ENCODE measurements at regions not wholly inside any gene's neighbourhood (a gene's known extent, or its start where the extent isn't known, plus 50 kb on each side); places are given as distances from the start of the nearest gene placed in this dataset.

GRCh38 chr11:92681586-92681985, 287.9 kb upstream of the MTNR1B start:
- no peaks in the 10 kb centered on the region for H3K36me3 ChIP-seq (ENCODE audit: control insufficient read depth in 2 of 3, insufficient read depth in 3 of 3, low read length in 3 of 3)
- intact Hi-C loops (cut with micrococcal nuclease): no loop called here
- H3K9me3 Mint-ChIP-seq: peaks cover 0 to 12% (median 5%) of the 10 kb centered on the region in 11 donors
- H3K36me3 Mint-ChIP-seq: no peaks in the 10 kb centered on the region
- H3K27ac ChIP-seq (ENCODE audit: low read depth, low read length): no peak overlapping the region
- CTCF ChIA-PET: no interaction called here
- POLR2A ChIA-PET: no interaction called here
- no peak overlapping the region for H3K4me3 Mint-ChIP-seq
- DNase-seq: no peak
- H3K9me3 ChIP-seq (ENCODE audit: control insufficient read depth in 2 of 3, low read length in 3 of 3): no peaks in the 10 kb centered on the region
- no peaks in the 10 kb centered on the region for H3K4me1 Mint-ChIP-seq
- no peaks in the 10 kb centered on the region for H3K27me3 Mint-ChIP-seq
- ATAC-seq: no peak
- H3K27ac Mint-ChIP-seq: no peak overlapping the region
- H3K4me1 ChIP-seq (ENCODE audit: control insufficient read depth in 2 of 2, insufficient read depth in 2 of 2, low read length in 2 of 2): no peaks in the 10 kb centered on the region
- H3K4me3 ChIP-seq (ENCODE audit: low read length): no peak overlapping the region
- no peaks in the 10 kb centered on the region for H3K27me3 ChIP-seq (ENCODE audit: control insufficient read depth in 2 of 2, insufficient read depth in 2 of 2, low read length in 2 of 2)

- no peaks in the 10 kb centered on the region for H3K36me3 ChIP-seq (ENCODE audit: control insufficient read depth in 2 of 3, insufficient read depth in 3 of 3, low read length in 3 of 3)
- H3K4me1 ChIP-seq (ENCODE audit: control insufficient read depth in 2 of 2, insufficient read depth in 2 of 2, low read length in 2 of 2): no peaks in the 10 kb centered on the region
- H3K36me3 Mint-ChIP-seq: no peaks in the 10 kb centered on the region
- H3K27ac Mint-ChIP-seq: no peak overlapping the region
- no peak overlapping the region for H3K27ac ChIP-seq (ENCODE audit: low read depth, low read length)
- H3K4me1 Mint-ChIP-seq: no peaks in the 10 kb centered on the region
- ATAC-seq (no peak), DNase-seq (no peak)
- POLR2A ChIA-PET: no interaction called here
- intact Hi-C loops (cut with micrococcal nuclease): no loop called here
- H3K9me3 ChIP-seq (ENCODE audit: control insufficient read depth in 2 of 3, low read length in 3 of 3): no peaks in the 10 kb centered on the region
- H3K27me3 ChIP-seq (ENCODE audit: control insufficient read depth in 2 of 2, insufficient read depth in 2 of 2, low read length in 2 of 2): no peaks in the 10 kb centered on the region
- peaks cover 0 to 12% (median 5%) of the 10 kb centered on the region in 11 donors for H3K9me3 Mint-ChIP-seq
- H3K4me3 ChIP-seq (ENCODE audit: low read length): no peak overlapping the region
- no peaks in the 10 kb centered on the region for H3K27me3 Mint-ChIP-seq
- CTCF ChIA-PET: no interaction called here
- H3K4me3 Mint-ChIP-seq: no peak overlapping the region
These were observed 287.3 kb upstream of the MTNR1B start for GRCh38 chr11:92682136-92682535.

GRCh38 chr11:92682952-92683351, 286.5 kb upstream of the MTNR1B start:
- no peaks in the 10 kb centered on the region for H3K9me3 ChIP-seq (ENCODE audit: control insufficient read depth in 2 of 3, low read length in 3 of 3)
- Mint-ChIP-seq H3K4me3 (no peak overlapping the region), H3K9me3 (peaks cover 0 to 12% (median 5%) of the 10 kb centered on the region in 11 donors), H3K27ac (no peak overlapping the region), H3K36me3 (no peaks in the 10 kb centered on the region), H3K4me1 (no peaks in the 10 kb centered on the region), H3K27me3 (no peaks in the 10 kb centered on the region)
- CTCF ChIA-PET: no interaction called here
- H3K4me3 ChIP-seq (ENCODE audit: low read length): no peak overlapping the region
- intact Hi-C loops (cut with micrococcal nuclease): no loop called here
- no peak for DNase-seq
- H3K4me1 ChIP-seq (ENCODE audit: control insufficient read depth in 2 of 2, insufficient read depth in 2 of 2, low read length in 2 of 2): no peaks in the 10 kb centered on the region
- POLR2A ChIA-PET: no interaction called here
- no peaks in the 10 kb centered on the region for H3K36me3 ChIP-seq (ENCODE audit: control insufficient read depth in 2 of 3, insufficient read depth in 3 of 3, low read length in 3 of 3)
- no peak for ATAC-seq
- H3K27me3 ChIP-seq (ENCODE audit: control insufficient read depth in 2 of 2, insufficient read depth in 2 of 2, low read length in 2 of 2): no peaks in the 10 kb centered on the region
- no peak overlapping the region for H3K27ac ChIP-seq (ENCODE audit: low read depth, low read length)

GRCh38 chr11:92685049-92685448, 284.4 kb upstream of the MTNR1B start:
- Histone ChIP-seq H3K36me3 (ENCODE audit: control insufficient read depth in 2 of 3, insufficient read depth in 3 of 3, low read length in 3 of 3) (no peaks in the 10 kb centered on the region), H3K27me3 (ENCODE audit: control insufficient read depth in 2 of 2, insufficient read depth in 2 of 2, low read length in 2 of 2) (no peaks in the 10 kb centered on the region), H3K27ac (ENCODE audit: low read depth, low read length) (no peak overlapping the region), H3K4me1 (ENCODE audit: control insufficient read depth in 2 of 2, insufficient read depth in 2 of 2, low read length in 2 of 2) (no peaks in the 10 kb centered on the region), H3K9me3 (ENCODE audit: control insufficient read depth in 2 of 3, low read length in 3 of 3) (no peaks in the 10 kb centered on the region), H3K4me3 (ENCODE audit: low read length) (no peak overlapping the region)
- Mint-ChIP-seq H3K27me3 (no peaks in the 10 kb centered on the region), H3K4me3 (no peak overlapping the region), H3K4me1 (no peaks in the 10 kb centered on the region), H3K9me3 (peaks cover 0 to 9% (median 4%) of the 10 kb centered on the region in 11 donors), H3K36me3 (no peaks in the 10 kb centered on the region), H3K27ac (no peak overlapping the region)
- ChIA-PET CTCF (no interaction called here), POLR2A (no interaction called here)
- ATAC-seq: no peak
- no peak for DNase-seq
- intact Hi-C loops (cut with micrococcal nuclease): no loop called here

GRCh38 chr11:92687724-92688123, 281.7 kb upstream of the MTNR1B start:
- H3K27ac Mint-ChIP-seq: no peak overlapping the region
- H3K27ac ChIP-seq (ENCODE audit: low read depth, low read length): no peak overlapping the region
- no peaks in the 10 kb centered on the region for H3K4me1 ChIP-seq (ENCODE audit: control insufficient read depth in 2 of 2, insufficient read depth in 2 of 2, low read length in 2 of 2)
- DNase-seq (no peak), ATAC-seq (no peak)
- no peak overlapping the region for H3K4me3 Mint-ChIP-seq
- H3K27me3 ChIP-seq (ENCODE audit: control insufficient read depth in 2 of 2, insufficient read depth in 2 of 2, low read length in 2 of 2): no peaks in the 10 kb centered on the region
- H3K4me3 ChIP-seq (ENCODE audit: low read length): no peak overlapping the region
- H3K4me1 Mint-ChIP-seq: no peaks in the 10 kb centered on the region
- POLR2A ChIA-PET: no interaction called here
- intact Hi-C loops (cut with micrococcal nuclease): no loop called here
- H3K27me3 Mint-ChIP-seq: no peaks in the 10 kb centered on the region
- H3K36me3 Mint-ChIP-seq: no peaks in the 10 kb centered on the region
- H3K36me3 ChIP-seq (ENCODE audit: control insufficient read depth in 2 of 3, insufficient read depth in 3 of 3, low read length in 3 of 3): no peaks in the 10 kb centered on the region
- H3K9me3 Mint-ChIP-seq: peaks cover 0 to 4% (median 0%) of the 10 kb centered on the region in 11 donors
- no peaks in the 10 kb centered on the region for H3K9me3 ChIP-seq (ENCODE audit: control insufficient read depth in 2 of 3, low read length in 3 of 3)
- CTCF ChIA-PET: no interaction called here

GRCh38 chr11:92688416-92688815, 281.0 kb upstream of the MTNR1B start:
- H3K27me3 Mint-ChIP-seq: no peaks in the 10 kb centered on the region
- H3K36me3 Mint-ChIP-seq: no peaks in the 10 kb centered on the region
- ChIA-PET POLR2A (no interaction called here), CTCF (no interaction called here)
- no peak overlapping the region for H3K27ac ChIP-seq (ENCODE audit: low read depth, low read length)
- no peak for DNase-seq
- no peak overlapping the region for H3K27ac Mint-ChIP-seq
- no peaks in the 10 kb centered on the region for H3K27me3 ChIP-seq (ENCODE audit: control insufficient read depth in 2 of 2, insufficient read depth in 2 of 2, low read length in 2 of 2)
- no peak overlapping the region for H3K4me3 Mint-ChIP-seq
- H3K9me3 ChIP-seq (ENCODE audit: control insufficient read depth in 2 of 3, low read length in 3 of 3): no peaks in the 10 kb centered on the region
- no peaks in the 10 kb centered on the region for H3K36me3 ChIP-seq (ENCODE audit: control insufficient read depth in 2 of 3, insufficient read depth in 3 of 3, low read length in 3 of 3)
- peaks cover 0 to 4% (median 0%) of the 10 kb centered on the region in 11 donors for H3K9me3 Mint-ChIP-seq
- intact Hi-C loops (cut with micrococcal nuclease): no loop called here
- no peak for ATAC-seq
- no peak overlapping the region for H3K4me3 ChIP-seq (ENCODE audit: low read length)
- no peaks in the 10 kb centered on the region for H3K4me1 ChIP-seq (ENCODE audit: control insufficient read depth in 2 of 2, insufficient read depth in 2 of 2, low read length in 2 of 2)
- H3K4me1 Mint-ChIP-seq: no peaks in the 10 kb centered on the region

- intact Hi-C loops (cut with micrococcal nuclease): no loop called here
- no peak overlapping the region for H3K4me3 Mint-ChIP-seq
These were observed 276.5 kb upstream of the MTNR1B start for GRCh38 chr11:92692826-92693546.

More at GRCh38 chr11:92692826-92693546, 276.5 kb upstream of the MTNR1B start:
- Mint-ChIP-seq H3K36me3 (no peaks in the 10 kb centered on the region), H3K27me3 (peaks cover 0 to 6% (median 0%) of the 10 kb centered on the region in 5 donors), H3K9me3 (peaks cover 0 to 6% (median 0%) of the 10 kb centered on the region in 11 donors), H3K27ac (no peak overlapping the region), H3K4me1 (no peaks in the 10 kb centered on the region)
- no peaks in the 10 kb centered on the region for H3K36me3 ChIP-seq (ENCODE audit: control insufficient read depth in 2 of 3, insufficient read depth in 3 of 3, low read length in 3 of 3)
- DNase-seq: no peak
- no peaks in the 10 kb centered on the region for H3K4me1 ChIP-seq (ENCODE audit: control insufficient read depth in 2 of 2, insufficient read depth in 2 of 2, low read length in 2 of 2)
- no peak overlapping the region for H3K27ac ChIP-seq (ENCODE audit: low read depth, low read length)
- ATAC-seq: no peak
- no peaks in the 10 kb centered on the region for H3K27me3 ChIP-seq (ENCODE audit: control insufficient read depth in 2 of 2, insufficient read depth in 2 of 2, low read length in 2 of 2)
- POLR2A ChIA-PET: no interaction called here
- CTCF ChIA-PET: no interaction called here
- no peak overlapping the region for H3K4me3 ChIP-seq (ENCODE audit: low read length)
- H3K9me3 ChIP-seq (ENCODE audit: control insufficient read depth in 2 of 3, low read length in 3 of 3): no peaks in the 10 kb centered on the region

Measured in naive thymus-derived CD4-positive, alpha-beta T cell (primary cell).